ENCODE measurements at regions not wholly inside any gene's neighbourhood (a gene's known extent, or its start where the extent isn't known, plus 50 kb on each side); places are given as distances from the start of the nearest gene placed in this dataset.

DNA sequence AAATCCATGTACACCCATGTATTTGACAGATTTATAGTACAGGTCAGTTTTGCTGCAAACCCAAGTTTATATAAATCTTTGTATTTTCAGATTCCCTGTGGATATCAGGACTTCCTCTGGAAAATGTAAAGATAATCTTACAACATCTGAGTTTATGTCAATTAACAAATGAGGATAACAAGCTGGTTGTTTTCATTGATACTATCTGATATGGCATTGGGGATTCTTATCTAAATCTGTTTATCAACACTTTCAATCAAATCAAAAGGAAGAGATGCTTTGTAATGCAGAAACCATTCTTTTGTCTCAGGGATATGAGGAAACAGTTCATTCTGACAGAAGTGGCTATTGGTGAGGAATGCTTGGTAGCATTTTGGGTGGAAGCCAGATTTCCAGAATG, 64.9 kb upstream of the FAM204A start:
- TF ChIP-seq, protein P1, sequence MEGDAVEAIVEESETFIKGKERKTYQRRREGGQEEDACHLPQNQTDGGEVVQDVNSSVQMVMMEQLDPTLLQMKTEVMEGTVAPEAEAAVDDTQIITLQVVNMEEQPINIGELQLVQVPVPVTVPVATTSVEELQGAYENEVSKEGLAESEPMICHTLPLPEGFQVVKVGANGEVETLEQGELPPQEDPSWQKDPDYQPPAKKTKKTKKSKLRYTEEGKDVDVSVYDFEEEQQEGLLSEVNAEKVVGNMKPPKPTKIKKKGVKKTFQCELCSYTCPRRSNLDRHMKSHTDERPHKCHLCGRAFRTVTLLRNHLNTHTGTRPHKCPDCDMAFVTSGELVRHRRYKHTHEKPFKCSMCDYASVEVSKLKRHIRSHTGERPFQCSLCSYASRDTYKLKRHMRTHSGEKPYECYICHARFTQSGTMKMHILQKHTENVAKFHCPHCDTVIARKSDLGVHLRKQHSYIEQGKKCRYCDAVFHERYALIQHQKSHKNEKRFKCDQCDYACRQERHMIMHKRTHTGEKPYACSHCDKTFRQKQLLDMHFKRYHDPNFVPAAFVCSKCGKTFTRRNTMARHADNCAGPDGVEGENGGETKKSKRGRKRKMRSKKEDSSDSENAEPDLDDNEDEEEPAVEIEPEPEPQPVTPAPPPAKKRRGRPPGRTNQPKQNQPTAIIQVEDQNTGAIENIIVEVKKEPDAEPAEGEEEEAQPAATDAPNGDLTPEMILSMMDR (IDR thresholded peaks at IDR 0.05) = no peak
- no peak for TF ChIP-seq POLR2AphosphoS5 (IDR thresholded peaks at IDR 0.05; ENCODE audit: low read depth, low read length)
